T-helper 1 cell treated with Interleukin-12 subunit alpha and Interleukin-12 subunit beta and Interleukin-4 antibody, amounts not matched to agents 30 μg/mL and 1 μg/mL, for 36 hours (primary cell): ENCODE measurements at regions not wholly inside any gene's neighbourhood (a gene's known extent, or its start where the extent isn't known, plus 50 kb on each side); places are given as distances from the start of the nearest gene placed in this dataset.

ENCODE experiments used
- H3K27ac Mint-ChIP-seq: one replicate; pipeline ENCODE4 v1.8.0; 2021; ENCODE audit warnings: mild to moderate bottlenecking, mixed read lengths
- H3K27me3 Mint-ChIP-seq: one replicate; pipeline ENCODE4 v1.8.0; 2021; ENCODE audit warnings: low read depth, mixed read lengths
- H3K36me3 Mint-ChIP-seq: one replicate; pipeline ENCODE4 v1.8.0; 2021; ENCODE audit warnings: low read depth, mixed read lengths
- H3K4me1 Mint-ChIP-seq: one replicate; pipeline ENCODE4 v1.8.0; 2021; ENCODE audit warnings: low read depth, mixed read lengths
- H3K4me3 Mint-ChIP-seq: one replicate; pipeline ENCODE4 v1.8.0; 2021; ENCODE audit warnings: mild to moderate bottlenecking, moderate library complexity, mixed read lengths
- H3K9me3 Mint-ChIP-seq: one replicate; pipeline ENCODE4 v1.8.0; 2021; ENCODE audit warnings: mixed read lengths

DNA sequence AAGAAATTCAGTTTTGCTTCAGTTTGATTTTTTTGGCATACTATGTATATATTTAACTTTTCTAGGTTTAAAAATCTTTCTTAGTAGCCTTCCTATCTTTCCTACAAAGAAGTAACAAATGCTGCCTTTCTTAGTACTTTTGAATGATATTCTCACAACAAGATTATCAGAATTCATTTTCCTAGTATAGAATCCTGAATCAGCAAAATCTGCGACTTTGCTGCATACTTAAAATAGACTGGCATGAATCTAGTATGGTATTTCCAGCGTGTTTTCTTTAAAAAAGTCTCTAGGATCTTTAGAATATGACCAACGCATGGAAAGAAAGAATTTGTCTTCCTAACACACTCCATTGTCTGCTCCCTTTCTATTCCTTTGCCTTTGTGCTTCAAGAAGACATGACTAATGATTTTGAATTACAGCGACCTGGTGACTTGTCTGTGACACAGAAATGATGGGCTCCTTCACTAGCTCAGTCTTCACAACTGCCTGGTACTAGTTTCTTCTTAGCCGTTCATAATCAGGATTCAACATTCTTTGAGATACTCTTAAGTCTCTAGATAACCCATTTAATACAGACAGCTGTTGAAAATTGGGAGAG is 349.8 kb downstream of the PPARGC1A start:
- no peak overlapping the region for H3K27ac Mint-ChIP-seq
- H3K36me3 Mint-ChIP-seq = no peaks in the 10 kb centered on the region
- H3K9me3 Mint-ChIP-seq = peaks cover 11% of the 10 kb centered on the region
- no peaks in the 10 kb centered on the region for H3K27me3 Mint-ChIP-seq
- H3K4me1 Mint-ChIP-seq = no peaks in the 10 kb centered on the region
- H3K4me3 Mint-ChIP-seq = no peak overlapping the region

DNA sequence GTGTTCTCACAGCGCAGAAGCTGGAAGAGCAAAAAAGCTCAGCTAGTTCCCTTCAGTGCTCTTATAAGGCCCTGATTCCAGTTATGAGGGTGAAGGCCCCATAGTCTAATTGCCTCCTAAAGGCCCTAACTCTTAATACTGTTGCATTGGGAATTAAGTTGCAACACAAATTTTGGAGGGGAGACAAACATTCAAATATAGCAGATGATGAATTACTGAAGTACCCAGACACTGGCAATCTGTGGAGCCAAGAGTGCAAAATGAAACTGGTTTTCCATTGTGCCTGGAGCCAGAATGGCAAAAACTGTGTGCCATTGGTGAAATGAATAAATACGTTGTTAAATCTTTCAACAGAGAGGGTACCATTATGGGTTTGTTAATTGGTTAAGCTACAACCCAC is 356.0 kb downstream of the PPARGC1A start:
- no peak overlapping the region for H3K4me3 Mint-ChIP-seq
- H3K27me3 Mint-ChIP-seq = no peaks in the 10 kb centered on the region
- peaks cover 5% of the 10 kb centered on the region for H3K9me3 Mint-ChIP-seq
- no peaks in the 10 kb centered on the region for H3K36me3 Mint-ChIP-seq
- H3K27ac Mint-ChIP-seq = no peak overlapping the region
- no peaks in the 10 kb centered on the region for H3K4me1 Mint-ChIP-seq

DNA sequence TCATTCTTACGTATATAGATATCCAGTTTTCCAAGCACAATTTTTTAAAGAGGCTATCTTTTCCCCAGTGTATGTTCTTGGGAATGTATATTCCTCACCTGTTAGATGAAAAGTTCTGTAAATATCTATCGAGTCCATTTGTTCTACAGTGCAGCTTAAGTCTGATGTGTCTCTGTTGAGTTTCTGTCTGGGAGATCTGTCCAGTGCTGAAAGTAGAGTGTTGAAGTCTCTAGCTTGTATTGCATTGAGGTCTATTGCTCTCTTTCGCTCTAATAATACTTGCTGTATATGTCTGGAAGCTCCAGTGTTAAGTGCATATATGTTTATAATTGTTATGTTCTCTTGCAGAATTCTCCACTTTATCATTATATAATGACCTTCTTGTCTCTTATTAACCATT is 373.1 kb downstream of the PPARGC1A start:
- Mint-ChIP-seq H3K36me3 (no peaks in the 10 kb centered on the region), H3K4me1 (no peaks in the 10 kb centered on the region), H3K27me3 (no peaks in the 10 kb centered on the region), H3K9me3 (peaks cover 9% of the 10 kb centered on the region), H3K27ac (no peak overlapping the region), H3K4me3 (no peak overlapping the region)

DNA sequence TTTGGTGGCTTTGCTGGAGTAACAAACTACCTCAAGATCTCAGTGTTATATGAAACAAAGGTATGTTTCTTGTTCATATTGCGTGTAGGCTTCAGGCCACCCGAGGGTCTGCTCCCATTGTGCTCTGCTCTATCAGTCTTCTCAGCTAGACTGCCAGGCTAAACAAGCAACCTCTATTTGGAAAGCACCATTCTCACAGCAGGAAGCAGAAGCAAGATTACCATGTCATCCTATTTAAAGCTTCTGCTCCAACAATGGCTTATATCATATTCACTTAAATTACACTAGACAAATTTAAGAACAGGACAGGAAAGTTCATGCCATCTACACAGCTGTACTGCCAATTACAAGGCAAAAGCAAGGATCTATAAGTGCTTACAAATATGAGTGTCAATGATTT is 385.8 kb downstream of the PPARGC1A start:
- Mint-ChIP-seq H3K4me3 (no peak overlapping the region), H3K27ac (no peak overlapping the region), H3K27me3 (no peaks in the 10 kb centered on the region), H3K4me1 (no peaks in the 10 kb centered on the region), H3K36me3 (no peaks in the 10 kb centered on the region), H3K9me3 (peaks cover 3% of the 10 kb centered on the region)

DNA sequence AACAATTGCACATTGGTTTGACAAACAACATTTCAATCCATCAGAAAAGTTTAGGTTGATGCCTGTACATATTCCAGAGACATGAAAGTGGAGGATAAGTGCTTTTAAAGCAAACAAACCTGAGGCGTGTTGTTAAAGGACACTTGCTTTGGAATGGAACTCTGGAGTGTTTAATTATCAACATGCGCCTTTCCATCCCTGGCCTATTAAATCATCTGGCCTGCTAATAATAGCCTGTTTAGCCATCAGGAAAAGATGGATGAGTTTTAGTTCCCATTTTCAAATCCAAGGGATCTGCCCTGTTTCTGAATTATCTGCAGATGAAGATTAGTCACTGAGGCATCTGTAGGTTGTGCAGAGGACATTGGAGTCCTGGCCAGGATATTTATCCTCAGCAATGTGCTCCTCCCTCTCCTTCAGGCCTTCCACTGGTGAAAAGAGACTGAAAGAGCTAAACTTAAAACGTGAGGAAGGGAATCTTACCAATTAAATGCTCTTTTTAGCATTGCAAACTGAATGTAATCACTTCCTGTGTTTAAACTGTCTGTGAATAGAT is 388.9 kb downstream of the PPARGC1A start:
- Mint-ChIP-seq H3K9me3 (peaks cover 8% of the 10 kb centered on the region), H3K27me3 (no peaks in the 10 kb centered on the region), H3K27ac (no peak overlapping the region), H3K4me3 (no peak overlapping the region), H3K36me3 (no peaks in the 10 kb centered on the region), H3K4me1 (no peaks in the 10 kb centered on the region)

DNA sequence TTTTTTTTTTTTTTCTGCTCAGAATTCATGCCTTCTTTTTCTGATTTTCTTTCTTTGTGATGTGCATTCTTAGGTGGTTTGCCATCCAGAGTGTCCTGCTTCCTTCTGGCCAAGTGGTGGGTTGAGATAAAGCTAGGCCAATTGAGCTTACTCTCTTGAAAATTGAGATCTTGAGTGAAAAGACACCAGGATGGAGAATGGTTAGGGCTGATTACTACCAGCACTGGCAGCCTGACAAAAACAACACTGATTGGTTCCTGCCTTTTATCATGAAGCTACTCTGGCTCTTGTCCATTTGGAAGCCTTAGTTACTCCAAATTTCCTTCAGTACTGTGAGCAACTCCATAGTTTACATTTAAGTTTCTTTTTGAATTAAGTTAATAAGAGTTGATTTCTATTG is 404.0 kb downstream of the PPARGC1A start:
- Mint-ChIP-seq H3K9me3 (no peaks in the 10 kb centered on the region), H3K4me1 (no peaks in the 10 kb centered on the region), H3K36me3 (no peaks in the 10 kb centered on the region), H3K27ac (no peak overlapping the region), H3K4me3 (no peak overlapping the region), H3K27me3 (no peaks in the 10 kb centered on the region)

DNA sequence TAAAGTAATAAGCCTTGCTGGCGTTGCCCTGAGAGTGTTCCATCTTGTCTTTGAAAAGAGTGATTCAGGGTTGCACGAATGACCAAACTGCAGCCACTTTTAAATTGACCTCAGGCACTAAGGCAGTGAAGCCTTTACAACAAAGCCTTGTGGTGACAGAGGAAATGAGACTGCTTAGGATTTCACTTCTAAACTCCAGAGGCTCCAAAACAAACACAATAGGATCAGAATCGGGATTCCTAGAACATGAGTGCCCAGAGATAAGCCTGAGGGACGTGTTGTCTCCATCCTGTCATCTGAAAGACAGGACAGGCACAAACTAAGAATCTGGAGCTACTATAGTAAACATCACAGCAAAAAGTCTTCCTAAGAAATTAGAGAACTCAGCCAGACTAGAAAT is 405.2 kb downstream of the PPARGC1A start:
- no peaks in the 10 kb centered on the region for H3K4me1 Mint-ChIP-seq
- no peaks in the 10 kb centered on the region for H3K27me3 Mint-ChIP-seq
- no peaks in the 10 kb centered on the region for H3K36me3 Mint-ChIP-seq
- no peak overlapping the region for H3K4me3 Mint-ChIP-seq
- H3K27ac Mint-ChIP-seq = no peak overlapping the region
- H3K9me3 Mint-ChIP-seq = no peaks in the 10 kb centered on the region

DNA sequence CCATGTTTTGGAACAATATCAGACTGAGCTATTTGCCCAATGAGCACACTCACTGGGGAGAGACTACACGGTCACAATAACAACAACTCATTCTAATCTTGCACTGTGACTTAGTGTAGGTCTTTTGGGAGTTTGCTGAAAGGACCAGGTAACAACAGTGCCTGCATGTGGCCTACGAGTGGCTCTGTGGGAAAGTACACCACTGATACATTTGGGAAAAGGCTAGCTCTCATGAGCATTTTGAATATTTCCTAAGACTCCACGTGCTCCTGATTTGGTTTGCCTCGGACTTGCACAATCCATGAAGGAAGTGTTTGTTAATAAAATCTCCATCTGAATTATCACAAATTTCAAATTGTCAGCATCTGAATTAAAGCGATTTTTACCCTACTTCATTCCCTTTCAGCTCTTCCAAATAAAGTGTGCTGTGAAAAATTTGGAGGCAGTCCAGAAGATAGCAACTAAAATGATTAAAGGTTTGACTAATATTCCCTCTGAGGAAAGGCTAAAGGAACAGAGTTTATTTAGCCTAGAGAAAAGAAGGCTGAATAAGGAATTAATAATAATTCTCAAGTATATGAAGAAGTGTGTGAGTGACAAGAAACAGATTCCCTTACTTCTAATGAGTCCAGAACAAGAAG is 406.4 kb downstream of the PPARGC1A start:
- no peaks in the 10 kb centered on the region for H3K4me1 Mint-ChIP-seq
- H3K27me3 Mint-ChIP-seq = no peaks in the 10 kb centered on the region
- no peaks in the 10 kb centered on the region for H3K9me3 Mint-ChIP-seq
- no peak overlapping the region for H3K27ac Mint-ChIP-seq
- no peaks in the 10 kb centered on the region for H3K36me3 Mint-ChIP-seq
- H3K4me3 Mint-ChIP-seq = no peak overlapping the region

DNA sequence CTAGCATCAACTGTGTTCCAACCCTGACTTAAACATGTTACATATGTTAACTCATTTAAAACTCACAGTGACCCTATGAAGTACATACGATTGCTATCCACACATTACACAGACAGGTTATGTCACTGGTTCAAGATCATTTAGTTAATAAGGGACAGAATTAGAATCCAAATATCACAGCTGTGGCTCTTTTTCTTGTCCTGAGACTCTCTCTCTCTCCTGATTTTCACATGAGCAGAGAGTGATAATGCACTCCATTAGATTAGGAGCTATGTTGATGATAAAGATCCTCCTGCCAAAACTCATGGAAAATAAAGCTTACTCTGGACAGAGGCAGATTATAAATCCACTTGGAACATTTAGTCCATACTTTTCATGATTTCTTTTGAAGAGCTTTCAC is 408.3 kb downstream of the PPARGC1A start:
- Mint-ChIP-seq H3K4me1 (no peaks in the 10 kb centered on the region), H3K27me3 (no peaks in the 10 kb centered on the region), H3K36me3 (no peaks in the 10 kb centered on the region), H3K9me3 (no peaks in the 10 kb centered on the region), H3K4me3 (no peak overlapping the region), H3K27ac (no peak overlapping the region)

DNA sequence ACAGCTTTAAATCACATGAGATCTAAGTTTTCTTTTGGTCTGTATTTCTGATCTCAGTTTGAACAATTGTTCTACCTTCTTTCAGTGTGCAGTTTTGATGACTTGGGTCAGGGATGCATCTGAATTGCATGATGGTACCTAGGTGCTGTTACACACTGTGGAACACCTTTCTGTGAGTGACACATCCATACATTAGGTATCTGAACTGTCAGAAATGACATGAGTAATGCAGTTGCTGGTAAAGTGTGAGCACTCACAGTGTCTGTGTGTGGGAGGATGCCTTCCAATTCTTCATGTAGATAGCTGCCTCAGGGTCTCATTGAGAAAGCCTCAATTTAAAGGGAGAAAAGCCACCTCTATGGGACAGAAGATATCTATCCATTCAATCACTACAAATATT is 411.9 kb downstream of the PPARGC1A start:
- Mint-ChIP-seq H3K4me1 (no peaks in the 10 kb centered on the region), H3K4me3 (no peak overlapping the region), H3K9me3 (no peaks in the 10 kb centered on the region), H3K27me3 (no peaks in the 10 kb centered on the region), H3K27ac (no peak overlapping the region), H3K36me3 (no peaks in the 10 kb centered on the region)

DNA sequence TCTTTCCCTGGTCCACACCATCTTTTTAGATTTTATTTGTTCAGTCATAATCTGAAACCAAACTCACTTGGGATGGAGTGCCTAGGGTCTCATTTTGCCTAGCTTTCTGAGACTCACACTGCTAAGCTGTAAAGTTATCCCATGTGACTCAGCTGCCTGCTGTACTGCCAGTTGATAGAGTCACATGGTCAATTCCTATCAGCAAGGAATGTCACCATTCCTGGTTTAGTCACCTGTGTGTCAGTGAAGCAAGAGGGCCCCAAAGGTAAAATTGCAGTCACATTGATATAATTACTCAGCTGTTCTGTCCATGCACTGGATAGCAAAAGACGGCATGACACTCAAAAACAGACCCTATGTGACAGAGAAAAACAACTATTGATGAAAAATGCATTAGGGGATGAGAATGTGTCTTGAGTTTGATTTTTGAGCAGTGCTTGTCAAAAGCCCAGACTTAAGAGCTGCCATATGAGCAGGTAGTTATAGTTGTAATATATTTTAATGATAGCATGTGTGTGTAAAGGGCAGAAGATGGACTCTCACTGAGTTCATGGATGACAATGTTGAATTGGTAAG is 413.2 kb downstream of the PPARGC1A start:
- Mint-ChIP-seq H3K4me1 (no peaks in the 10 kb centered on the region), H3K27me3 (no peaks in the 10 kb centered on the region), H3K9me3 (no peaks in the 10 kb centered on the region), H3K27ac (no peak overlapping the region), H3K4me3 (no peak overlapping the region), H3K36me3 (no peaks in the 10 kb centered on the region)

DNA sequence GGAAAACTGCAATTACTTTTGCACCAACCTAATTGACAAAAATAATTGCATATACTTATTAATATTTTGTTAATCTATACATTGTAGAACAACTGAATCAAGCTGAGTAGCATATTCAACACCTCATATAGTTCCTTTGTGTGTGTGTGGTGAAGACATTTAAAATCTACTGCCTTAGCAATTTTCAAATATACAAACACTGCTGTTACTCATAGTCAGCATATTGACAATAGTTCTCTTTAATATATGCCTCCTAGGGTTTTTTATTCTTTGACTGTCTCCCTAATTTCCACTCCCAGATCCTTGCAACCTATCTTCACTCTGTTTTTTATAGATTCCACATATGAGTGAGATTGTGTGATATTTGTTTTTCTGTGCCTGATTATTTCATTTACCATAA is 426.8 kb downstream of the PPARGC1A start:
- Mint-ChIP-seq H3K4me1 (no peaks in the 10 kb centered on the region), H3K36me3 (no peaks in the 10 kb centered on the region), H3K27me3 (no peaks in the 10 kb centered on the region), H3K4me3 (no peak overlapping the region), H3K27ac (no peak overlapping the region), H3K9me3 (peaks cover 22% of the 10 kb centered on the region)

DNA sequence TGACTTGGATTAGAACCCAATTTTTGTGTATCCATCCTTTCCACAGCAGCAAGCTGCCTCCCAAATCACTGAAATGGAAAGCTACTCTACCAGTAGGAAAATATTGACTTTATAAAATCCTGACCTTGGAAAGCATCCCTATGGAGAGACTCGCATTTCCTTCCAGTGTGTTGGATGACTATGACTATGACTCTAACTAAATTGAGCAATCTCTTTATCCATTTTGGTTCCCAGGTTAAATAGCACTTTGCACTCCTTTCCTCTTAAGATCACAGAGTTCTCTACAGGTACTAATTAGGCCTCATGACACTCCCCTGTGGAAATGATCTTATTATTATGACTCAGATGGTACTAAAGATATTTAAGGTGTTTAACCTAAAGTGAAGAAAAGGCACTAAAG is 431.8 kb downstream of the PPARGC1A start:
- Mint-ChIP-seq H3K36me3 (no peaks in the 10 kb centered on the region), H3K4me1 (no peaks in the 10 kb centered on the region), H3K4me3 (no peak overlapping the region), H3K9me3 (peaks cover 3% of the 10 kb centered on the region), H3K27ac (no peak overlapping the region), H3K27me3 (no peaks in the 10 kb centered on the region)

DNA sequence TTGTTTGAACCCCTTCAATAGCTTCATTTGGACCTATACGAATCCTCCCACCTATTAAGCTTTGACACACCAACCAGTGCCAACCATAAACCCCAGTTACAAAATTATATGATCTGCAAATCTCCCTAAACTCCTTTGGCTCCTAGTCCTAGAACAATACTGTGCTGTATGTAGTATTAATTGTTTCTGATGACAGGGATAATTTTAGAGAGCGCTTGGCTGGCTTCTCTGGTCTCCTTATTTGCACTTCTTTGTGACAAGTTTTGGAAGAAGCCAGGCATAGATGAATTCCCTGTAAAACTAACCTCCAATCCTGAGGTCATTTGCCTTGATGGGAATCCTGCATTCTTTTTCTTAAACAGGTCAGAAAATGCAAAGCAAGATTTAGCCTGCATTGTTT is 433.0 kb downstream of the PPARGC1A start:
- H3K27me3 Mint-ChIP-seq = no peaks in the 10 kb centered on the region
- no peaks in the 10 kb centered on the region for H3K36me3 Mint-ChIP-seq
- H3K4me1 Mint-ChIP-seq = no peaks in the 10 kb centered on the region
- H3K27ac Mint-ChIP-seq = no peak overlapping the region
- no peak overlapping the region for H3K4me3 Mint-ChIP-seq
- H3K9me3 Mint-ChIP-seq = peaks cover 3% of the 10 kb centered on the region

DNA sequence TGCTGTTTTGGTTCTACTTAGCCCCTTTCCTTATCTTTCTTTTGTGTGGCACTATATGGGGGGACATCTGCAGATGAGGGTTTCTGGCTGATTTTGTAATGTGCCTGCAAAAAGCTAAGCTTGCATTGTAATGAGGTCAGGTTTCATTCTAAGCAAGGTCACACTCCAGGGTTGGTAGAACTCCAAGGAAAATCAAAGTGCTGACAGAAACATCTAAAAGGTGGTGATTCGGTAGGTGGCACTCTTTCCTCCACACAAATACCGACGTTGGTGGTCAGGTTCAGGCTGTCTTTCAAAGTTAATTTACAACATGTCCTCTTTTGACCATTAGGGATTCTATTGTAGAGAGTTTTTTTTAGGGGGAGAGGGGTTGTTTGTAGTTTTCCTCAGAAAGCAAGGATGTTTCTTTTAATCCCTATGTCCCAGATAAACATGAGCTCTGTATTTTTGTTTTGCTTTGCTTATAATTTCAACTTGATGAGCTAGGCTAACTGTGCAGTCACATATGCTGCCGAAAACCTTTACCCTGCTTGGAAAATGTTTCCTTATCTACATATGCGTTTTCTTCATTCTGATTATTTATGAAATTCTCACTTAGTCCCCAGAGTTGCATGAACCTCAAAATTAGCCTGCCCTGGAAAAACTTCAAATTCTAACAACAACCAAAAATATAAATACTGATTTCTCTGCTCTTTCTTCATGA is 434.2 kb downstream of the PPARGC1A start:
- Mint-ChIP-seq H3K4me3 (no peak overlapping the region), H3K4me1 (no peaks in the 10 kb centered on the region), H3K9me3 (peaks cover 3% of the 10 kb centered on the region), H3K27me3 (no peaks in the 10 kb centered on the region), H3K36me3 (no peaks in the 10 kb centered on the region), H3K27ac (no peak overlapping the region)
